ENCODE measurements at regions not wholly inside any gene's neighbourhood (a gene's known extent, or its start where the extent isn't known, plus 50 kb on each side); places are given as distances from the start of the nearest gene placed in this dataset.

- DNase-seq: no peak
Observed at GRCh38 chr6:81856872-81857271, 104.4 kb upstream of the TENT5A start.

- DNase-seq: no peak
Observed at GRCh38 chr6:81854474-81854873, 102.0 kb upstream of the TENT5A start.

GRCh38 chr6:81853975-81854374 lies 101.5 kb upstream of the TENT5A start:
- no peak for DNase-seq

GRCh38 chr6:81849248-81849647 lies 96.8 kb upstream of the TENT5A start:
- no peak for DNase-seq

GRCh38 chr6:81847866-81848265 lies 95.4 kb upstream of the TENT5A start:
- DNase-seq: no peak

GRCh38 chr6:81844686-81845085 lies 92.2 kb upstream of the TENT5A start:
- no peak for DNase-seq

GRCh38 chr6:81843302-81843701 lies 90.8 kb upstream of the TENT5A start:
- DNase-seq: no peak

GRCh38 chr6:81842254-81842653 lies 89.8 kb upstream of the TENT5A start:
- no peak for DNase-seq

GRCh38 chr6:81838724-81839426 lies 86.4 kb upstream of the TENT5A start:
- DNase-seq: no peak

GRCh38 chr6:81838031-81838430 lies 85.5 kb upstream of the TENT5A start:
- DNase-seq: no peak

GRCh38 chr6:81834141-81834681 lies 81.7 kb upstream of the TENT5A start:
- DNase-seq: no peak

GRCh38 chr6:81832304-81832703 lies 79.8 kb upstream of the TENT5A start:
- DNase-seq: no peak

GRCh38 chr6:81831274-81831673 lies 78.8 kb upstream of the TENT5A start:
- DNase-seq: no peak

GRCh38 chr6:81826784-81827183 lies 74.3 kb upstream of the TENT5A start:
- no peak for DNase-seq

GRCh38 chr6:81822568-81822967 lies 70.1 kb upstream of the TENT5A start:
- DNase-seq: no peak

GRCh38 chr6:81821449-81821848 lies 69.0 kb upstream of the TENT5A start:
- no peak for DNase-seq

GRCh38 chr6:81820980-81821379 lies 68.5 kb upstream of the TENT5A start:
- no peak for DNase-seq

- no peak for DNase-seq
Observed at GRCh38 chr6:81820422-81820821, 67.9 kb upstream of the TENT5A start.

GRCh38 chr6:81819767-81820166 lies 67.3 kb upstream of the TENT5A start:
- DNase-seq: no peak

- DNase-seq: no peak
Observed at GRCh38 chr6:81818901-81819361, 66.5 kb upstream of the TENT5A start.

GRCh38 chr6:81816380-81816779 lies 63.9 kb upstream of the TENT5A start:
- no peak for DNase-seq

- DNase-seq: no peak
Observed at GRCh38 chr6:81814370-81815076, 62.0 kb upstream of the TENT5A start.

GRCh38 chr6:81813305-81813704 lies 60.8 kb upstream of the TENT5A start:
- DNase-seq: no peak

- DNase-seq: no peak
Observed at GRCh38 chr6:81812401-81812800, 59.9 kb upstream of the TENT5A start.
